Mucosa of rectum (tissue), 2 donors: ENCODE measurements at regions not wholly inside any gene's neighbourhood (a gene's known extent, or its start where the extent isn't known, plus 50 kb on each side); places are given as distances from the start of the nearest gene placed in this dataset.

Source experiments
- H3K27ac ChIP-seq, 2 donors: one replicate each; pipeline ENCODE4 v1.7.0; 2013; ENCODE audit warnings: inconsistent platforms in 2 of 2, low read depth in 2 of 2, low read length in 2 of 2
- H3K27me3 ChIP-seq, 2 donors: one replicate each; pipeline ENCODE4 v1.7.0; 2013; ENCODE audit warnings: low read length in 2 of 2; ENCODE audit not compliant: control insufficient read depth in 2 of 2, insufficient read depth in 2 of 2
- H3K36me3 ChIP-seq, 2 donors: one replicate each; pipeline ENCODE4 v1.7.0; 2013; ENCODE audit warnings: low read length in 2 of 2; ENCODE audit not compliant: control insufficient read depth in 2 of 2, insufficient read depth in 2 of 2
- H3K4me1 ChIP-seq, 2 donors: one replicate each; pipeline ENCODE4 v1.7.0; 2013; ENCODE audit warnings: low read length in 2 of 2, mild to moderate bottlenecking in 1 of 2; ENCODE audit not compliant: control insufficient read depth in 2 of 2, insufficient read depth in 2 of 2
- H3K4me3 ChIP-seq, 2 donors: one replicate each; pipeline ENCODE4 v1.7.0; 2013; ENCODE audit warnings: low read length in 2 of 2
- H3K9ac ChIP-seq, 2 donors: one replicate each; pipeline ENCODE4 v1.7.0; 2013; ENCODE audit warnings: low read length in 2 of 2, low read depth in 1 of 2, mild to moderate bottlenecking in 1 of 2
- H3K9me3 ChIP-seq, 2 donors: one replicate each; pipeline ENCODE4 v1.7.0; 2013; ENCODE audit warnings: low read length in 2 of 2; ENCODE audit not compliant: control insufficient read depth in 2 of 2
- donor health status: healthy.
- donor health status: Normal muscosa, but diverticular disease.

DNA sequence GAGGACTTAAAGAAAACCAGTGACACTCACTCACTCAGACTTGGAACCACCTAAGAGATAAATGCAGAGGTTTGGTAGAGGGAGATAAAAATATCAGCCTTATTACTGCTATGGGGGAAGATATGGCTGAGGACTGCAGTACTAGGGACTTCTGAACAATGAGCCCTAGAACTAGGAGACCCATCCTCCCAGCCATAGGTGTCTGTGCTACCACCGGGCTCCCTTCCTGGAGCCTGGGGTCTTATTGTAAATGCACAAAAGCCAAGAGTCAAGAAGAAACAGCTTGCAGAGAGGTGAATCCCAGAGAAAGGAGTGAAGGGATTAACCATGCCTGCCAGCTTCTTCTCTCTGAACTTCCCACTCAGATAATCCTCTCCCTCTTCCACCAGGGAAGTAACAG, 108.3 kb upstream of the AKR1E2 start:
- Histone ChIP-seq H3K4me1 (no peaks in the 10 kb centered on the region), H3K27ac (no peak overlapping the region), H3K27me3 (no peaks in the 10 kb centered on the region), H3K4me3 (no peak overlapping the region), H3K9ac (no peak overlapping the region), H3K36me3 (no peaks in the 10 kb centered on the region), H3K9me3 (no peaks in the 10 kb centered on the region)

DNA sequence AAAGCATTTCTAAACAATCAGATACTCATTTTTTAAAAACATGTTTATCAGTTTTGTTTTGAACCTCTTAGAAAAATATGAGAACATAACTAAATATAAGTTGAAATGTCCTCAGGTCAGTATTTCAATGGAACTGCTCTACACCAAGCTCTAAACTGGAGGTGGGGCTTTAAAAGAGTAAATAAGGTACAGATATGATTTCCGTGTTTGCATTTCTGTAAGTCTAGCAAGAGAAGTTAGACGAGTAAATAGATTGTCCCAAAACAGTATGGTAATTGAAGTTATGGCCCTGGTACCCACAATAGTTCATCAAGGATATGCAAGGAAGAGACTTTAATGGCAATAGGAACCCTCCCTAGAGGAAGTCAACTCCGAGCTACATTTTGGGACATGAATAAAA, 115.1 kb upstream of the AKR1E2 start:
- H3K9ac ChIP-seq: no peak overlapping the region
- no peak overlapping the region for H3K27ac ChIP-seq
- H3K4me1 ChIP-seq: no peaks in the 10 kb centered on the region
- no peaks in the 10 kb centered on the region for H3K9me3 ChIP-seq
- no peak overlapping the region for H3K4me3 ChIP-seq
- H3K36me3 ChIP-seq: no peaks in the 10 kb centered on the region
- H3K27me3 ChIP-seq: no peaks in the 10 kb centered on the region

GRCh38 chr10:4708123-4708759, 117.8 kb upstream of the AKR1E2 start:
- H3K27ac ChIP-seq: no peak overlapping the region
- H3K9me3 ChIP-seq: no peaks in the 10 kb centered on the region
- no peak overlapping the region for H3K4me3 ChIP-seq
- no peaks in the 10 kb centered on the region for H3K36me3 ChIP-seq
- H3K4me1 ChIP-seq: no peaks in the 10 kb centered on the region
- no peaks in the 10 kb centered on the region for H3K27me3 ChIP-seq
- no peak overlapping the region for H3K9ac ChIP-seq

GRCh38 chr10:4707221-4707620, 118.8 kb upstream of the AKR1E2 start:
- no peaks in the 10 kb centered on the region for H3K9me3 ChIP-seq
- no peaks in the 10 kb centered on the region for H3K36me3 ChIP-seq
- H3K4me1 ChIP-seq: no peaks in the 10 kb centered on the region
- no peaks in the 10 kb centered on the region for H3K27me3 ChIP-seq
- no peak overlapping the region for H3K27ac ChIP-seq
- H3K9ac ChIP-seq: no peak overlapping the region
- H3K4me3 ChIP-seq: no peak overlapping the region

DNA sequence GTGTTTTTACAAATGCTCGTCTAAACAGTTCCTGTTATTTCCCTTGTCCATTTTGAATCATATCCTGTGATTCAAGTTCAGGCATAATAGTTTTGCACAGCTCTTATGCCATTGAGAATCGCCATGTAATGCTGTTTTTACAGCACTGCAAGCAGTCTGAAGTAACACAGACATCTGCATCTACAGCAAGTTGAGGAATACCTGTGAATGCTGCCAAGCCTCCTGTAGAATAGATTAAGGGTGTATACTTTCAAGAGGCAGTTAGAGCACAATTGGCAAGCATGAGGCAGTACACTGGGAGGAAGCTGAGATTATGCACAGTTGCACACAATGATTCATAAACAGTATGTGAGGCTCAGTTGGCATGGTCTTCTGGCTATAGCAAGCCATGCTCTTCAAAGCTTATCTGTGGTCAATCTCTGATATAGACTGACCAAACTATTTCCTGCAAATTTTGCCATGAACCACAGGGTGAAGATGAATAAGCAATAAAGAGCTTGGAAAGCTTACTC, 121.9 kb upstream of the AKR1E2 start:
- Histone ChIP-seq H3K4me3 (no peak overlapping the region), H3K27ac (peak overlapping the region in 1 of 2 donors; percentile 9), H3K9me3 (no peaks in the 10 kb centered on the region)

GRCh38 chr10:4701016-4701415, 125.0 kb upstream of the AKR1E2 start:
- no peaks in the 10 kb centered on the region for H3K36me3 ChIP-seq
- no peaks in the 10 kb centered on the region for H3K4me1 ChIP-seq
- H3K9me3 ChIP-seq: no peaks in the 10 kb centered on the region

More for the DNA sequence above, 121.9 kb upstream of the AKR1E2 start:
- Histone ChIP-seq H3K4me1 (no peaks in the 10 kb centered on the region), H3K36me3 (no peaks in the 10 kb centered on the region), H3K27me3 (no peaks in the 10 kb centered on the region), H3K9ac (no peak overlapping the region)

GRCh38 chr10:4699950-4700730, 125.9 kb upstream of the AKR1E2 start:
- no peaks in the 10 kb centered on the region for H3K36me3 ChIP-seq
- no peaks in the 10 kb centered on the region for H3K27me3 ChIP-seq
- no peaks in the 10 kb centered on the region for H3K9me3 ChIP-seq
- H3K4me1 ChIP-seq: no peaks in the 10 kb centered on the region
- no peak overlapping the region for H3K4me3 ChIP-seq
- no peak overlapping the region for H3K27ac ChIP-seq
- no peak overlapping the region for H3K9ac ChIP-seq

More at GRCh38 chr10:4701016-4701415, 125.0 kb upstream of the AKR1E2 start:
- Histone ChIP-seq H3K4me3 (no peak overlapping the region), H3K27ac (no peak overlapping the region), H3K27me3 (no peaks in the 10 kb centered on the region), H3K9ac (no peak overlapping the region)

DNA sequence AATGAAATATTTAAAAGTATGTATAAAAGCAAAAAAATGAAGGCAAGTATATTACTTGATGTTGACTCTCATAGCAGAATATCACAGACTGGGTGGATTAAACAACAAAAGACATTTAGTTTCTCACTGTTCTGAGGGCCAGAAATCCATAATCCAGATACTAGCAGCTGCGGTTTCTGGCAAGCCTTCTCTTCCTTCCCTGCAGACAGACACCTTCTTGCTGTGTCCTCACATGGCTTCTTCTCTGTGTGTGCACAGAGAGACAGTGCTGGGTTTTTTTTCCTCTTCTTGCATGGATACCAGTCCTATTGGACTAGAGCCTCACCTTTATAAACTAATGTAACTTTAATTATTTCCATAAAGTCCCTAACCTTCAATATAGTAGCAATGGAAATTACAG, 127.9 kb upstream of the AKR1E2 start:
- H3K27me3 ChIP-seq: no peaks in the 10 kb centered on the region
- no peak overlapping the region for H3K27ac ChIP-seq
- no peak overlapping the region for H3K4me3 ChIP-seq
- H3K9ac ChIP-seq: no peak overlapping the region
- H3K4me1 ChIP-seq: no peaks in the 10 kb centered on the region
- H3K9me3 ChIP-seq: no peaks in the 10 kb centered on the region
- H3K36me3 ChIP-seq: no peaks in the 10 kb centered on the region

DNA sequence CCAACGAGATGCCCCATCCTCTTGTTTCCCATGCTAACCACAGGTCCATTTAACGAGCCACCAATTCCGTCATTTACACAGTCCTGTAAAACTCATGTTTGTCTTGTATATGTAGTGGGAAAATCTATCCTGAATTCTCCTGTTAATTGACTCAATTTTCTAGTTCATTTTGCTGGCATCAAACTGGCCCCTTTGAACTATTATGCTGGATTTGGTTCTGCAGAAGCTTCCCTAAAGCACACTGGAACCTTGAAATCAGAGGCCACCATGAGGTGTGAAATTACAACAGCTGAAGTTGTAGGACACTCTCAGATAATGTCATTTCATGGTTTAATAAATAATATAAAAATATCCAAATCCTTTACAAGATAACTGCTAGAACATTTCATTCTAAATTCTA, 129.8 kb upstream of the AKR1E2 start:
- Histone ChIP-seq H3K27ac (no peak overlapping the region), H3K9ac (no peak overlapping the region)

GRCh38 chr10:4693967-4694366, 132.0 kb upstream of the AKR1E2 start:
- Histone ChIP-seq H3K27me3 (no peaks in the 10 kb centered on the region), H3K9ac (no peak overlapping the region), H3K27ac (no peak overlapping the region), H3K9me3 (no peaks in the 10 kb centered on the region), H3K4me1 (no peaks in the 10 kb centered on the region), H3K4me3 (no peak overlapping the region), H3K36me3 (no peaks in the 10 kb centered on the region)

More for the DNA sequence above, 129.8 kb upstream of the AKR1E2 start:
- H3K4me3 ChIP-seq: no peak overlapping the region
- H3K4me1 ChIP-seq: no peaks in the 10 kb centered on the region
- no peaks in the 10 kb centered on the region for H3K9me3 ChIP-seq
- no peaks in the 10 kb centered on the region for H3K36me3 ChIP-seq
- no peaks in the 10 kb centered on the region for H3K27me3 ChIP-seq
